Liver (tissue), 3 donors: ENCODE measurements at regions not wholly inside any gene's neighbourhood (a gene's known extent, or its start where the extent isn't known, plus 50 kb on each side); places are given as distances from the start of the nearest gene placed in this dataset.

Source experiments
- FOXA1 ChIP-seq: IDR thresholded peaks from 2 replicates; pipeline ENCODE4 v1.6.1; 2016; ENCODE audit warnings: antibody characterized with exemption
- GABPA ChIP-seq, 2 donors: IDR thresholded peaks in 1 of 2; conservative IDR thresholded peaks in 1 of 2; 2 replicates each; pipeline ENCODE4 v1.6.1; 2016; ENCODE audit warnings: antibody characterized with exemption in 2 of 2, mild to moderate bottlenecking in 1 of 2, moderate library complexity in 1 of 2
- HNF4G ChIP-seq: IDR thresholded peaks from 2 replicates; pipeline ENCODE4 v1.6.1; 2016; ENCODE audit warnings: antibody characterized with exemption
- JUND ChIP-seq, 2 donors: IDR thresholded peaks; 2 replicates each; pipeline ENCODE4 v1.6.1; 2016; ENCODE audit warnings: antibody characterized with exemption in 2 of 2
- RAD21 ChIP-seq, 2 donors: IDR thresholded peaks; 2 replicates each; pipeline ENCODE4 v1.6.1; 2016; ENCODE audit warnings: antibody characterized with exemption in 2 of 2, mild to moderate bottlenecking in 2 of 2
- SP1 ChIP-seq: IDR thresholded peaks from 2 replicates; pipeline ENCODE4 v1.6.1; 2018; ENCODE audit warnings: antibody characterized with exemption, mild to moderate bottlenecking
- TAF1 ChIP-seq: conservative IDR thresholded peaks from 2 replicates; pipeline ENCODE4 v1.6.1; 2016; ENCODE audit warnings: antibody characterized with exemption, mild to moderate bottlenecking
- YY1 ChIP-seq: IDR thresholded peaks from 2 replicates; pipeline ENCODE4 v1.6.1; 2016; ENCODE audit warnings: antibody characterized with exemption, mild to moderate bottlenecking
- TF ChIP-seq, protein P1 (sequence below): fragments of 150-350 bp; IDR thresholded peaks from 2 replicates; pipeline ENCODE4 v1.5.1; 2017; ENCODE audit warnings: improper control_type of control experiment, low read depth, low read length; ENCODE audit not compliant: missing input control
- TF ChIP-seq, protein P2 (sequence below): IDR thresholded peaks from 2 replicates; pipeline ENCODE4 v1.6.1; 2016; ENCODE audit warnings: antibody characterized with exemption, mild to moderate bottlenecking
- TF ChIP-seq, protein P3 (sequence below): IDR thresholded peaks from 2 replicates; pipeline ENCODE4 v1.6.1; 2016; ENCODE audit warnings: antibody characterized with exemption
- TF ChIP-seq, protein P4 (sequence below): IDR thresholded peaks from 2 replicates; pipeline ENCODE4 v1.6.1; 2016; ENCODE audit warnings: antibody characterized with exemption
- TF ChIP-seq, protein P5 (sequence below): IDR thresholded peaks from 2 replicates; pipeline ENCODE4 v1.6.1; 2016; ENCODE audit warnings: antibody characterized with exemption
- donor health status: healthy.
- donor health status: healthy.

DNA sequence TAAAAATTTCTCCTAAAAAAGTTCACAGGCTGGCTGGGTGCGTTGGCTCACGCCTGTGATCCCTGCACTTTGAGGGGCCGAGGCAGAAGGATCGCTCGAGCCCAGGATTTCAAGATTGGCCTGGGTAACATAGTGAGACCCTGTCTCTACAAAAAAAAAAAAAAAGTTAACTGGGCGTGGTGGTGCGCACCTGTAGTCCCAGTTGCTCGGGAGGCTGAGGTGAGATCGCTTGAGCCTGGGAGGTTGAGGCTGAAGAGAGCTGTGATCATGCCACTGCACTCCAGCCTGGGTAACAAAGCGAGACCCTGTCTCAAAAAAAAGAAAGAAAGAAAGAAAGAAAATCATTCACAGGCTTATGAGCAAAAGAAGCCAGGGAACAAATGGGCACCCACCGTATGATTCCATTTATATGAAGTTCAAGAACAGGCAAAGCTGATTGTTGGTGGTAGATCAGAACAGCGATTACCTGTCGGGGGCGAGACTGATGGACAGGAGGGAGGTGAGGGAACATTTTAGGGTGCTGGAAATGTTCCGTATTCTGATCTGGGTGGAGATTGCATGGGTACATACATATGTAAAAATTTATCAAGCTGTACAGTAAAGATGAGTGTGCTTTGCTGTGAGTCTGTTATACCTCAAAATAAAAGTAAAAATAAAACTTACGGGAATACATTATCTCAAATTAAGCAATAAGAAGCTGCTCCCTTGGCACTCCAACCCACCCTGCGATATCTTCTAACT is 77.1 kb downstream of the FGD2 start:
- TF ChIP-seq, protein P1, sequence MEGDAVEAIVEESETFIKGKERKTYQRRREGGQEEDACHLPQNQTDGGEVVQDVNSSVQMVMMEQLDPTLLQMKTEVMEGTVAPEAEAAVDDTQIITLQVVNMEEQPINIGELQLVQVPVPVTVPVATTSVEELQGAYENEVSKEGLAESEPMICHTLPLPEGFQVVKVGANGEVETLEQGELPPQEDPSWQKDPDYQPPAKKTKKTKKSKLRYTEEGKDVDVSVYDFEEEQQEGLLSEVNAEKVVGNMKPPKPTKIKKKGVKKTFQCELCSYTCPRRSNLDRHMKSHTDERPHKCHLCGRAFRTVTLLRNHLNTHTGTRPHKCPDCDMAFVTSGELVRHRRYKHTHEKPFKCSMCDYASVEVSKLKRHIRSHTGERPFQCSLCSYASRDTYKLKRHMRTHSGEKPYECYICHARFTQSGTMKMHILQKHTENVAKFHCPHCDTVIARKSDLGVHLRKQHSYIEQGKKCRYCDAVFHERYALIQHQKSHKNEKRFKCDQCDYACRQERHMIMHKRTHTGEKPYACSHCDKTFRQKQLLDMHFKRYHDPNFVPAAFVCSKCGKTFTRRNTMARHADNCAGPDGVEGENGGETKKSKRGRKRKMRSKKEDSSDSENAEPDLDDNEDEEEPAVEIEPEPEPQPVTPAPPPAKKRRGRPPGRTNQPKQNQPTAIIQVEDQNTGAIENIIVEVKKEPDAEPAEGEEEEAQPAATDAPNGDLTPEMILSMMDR, result no peak
- TF ChIP-seq, protein P2, sequence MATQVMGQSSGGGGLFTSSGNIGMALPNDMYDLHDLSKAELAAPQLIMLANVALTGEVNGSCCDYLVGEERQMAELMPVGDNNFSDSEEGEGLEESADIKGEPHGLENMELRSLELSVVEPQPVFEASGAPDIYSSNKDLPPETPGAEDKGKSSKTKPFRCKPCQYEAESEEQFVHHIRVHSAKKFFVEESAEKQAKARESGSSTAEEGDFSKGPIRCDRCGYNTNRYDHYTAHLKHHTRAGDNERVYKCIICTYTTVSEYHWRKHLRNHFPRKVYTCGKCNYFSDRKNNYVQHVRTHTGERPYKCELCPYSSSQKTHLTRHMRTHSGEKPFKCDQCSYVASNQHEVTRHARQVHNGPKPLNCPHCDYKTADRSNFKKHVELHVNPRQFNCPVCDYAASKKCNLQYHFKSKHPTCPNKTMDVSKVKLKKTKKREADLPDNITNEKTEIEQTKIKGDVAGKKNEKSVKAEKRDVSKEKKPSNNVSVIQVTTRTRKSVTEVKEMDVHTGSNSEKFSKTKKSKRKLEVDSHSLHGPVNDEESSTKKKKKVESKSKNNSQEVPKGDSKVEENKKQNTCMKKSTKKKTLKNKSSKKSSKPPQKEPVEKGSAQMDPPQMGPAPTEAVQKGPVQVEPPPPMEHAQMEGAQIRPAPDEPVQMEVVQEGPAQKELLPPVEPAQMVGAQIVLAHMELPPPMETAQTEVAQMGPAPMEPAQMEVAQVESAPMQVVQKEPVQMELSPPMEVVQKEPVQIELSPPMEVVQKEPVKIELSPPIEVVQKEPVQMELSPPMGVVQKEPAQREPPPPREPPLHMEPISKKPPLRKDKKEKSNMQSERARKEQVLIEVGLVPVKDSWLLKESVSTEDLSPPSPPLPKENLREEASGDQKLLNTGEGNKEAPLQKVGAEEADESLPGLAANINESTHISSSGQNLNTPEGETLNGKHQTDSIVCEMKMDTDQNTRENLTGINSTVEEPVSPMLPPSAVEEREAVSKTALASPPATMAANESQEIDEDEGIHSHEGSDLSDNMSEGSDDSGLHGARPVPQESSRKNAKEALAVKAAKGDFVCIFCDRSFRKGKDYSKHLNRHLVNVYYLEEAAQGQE, result no peak
- TF ChIP-seq RAD21 (IDR thresholded peaks at IDR 0.05), result no peak
- no peak for TF ChIP-seq SP1
- TF ChIP-seq TAF1, result no peak
- TF ChIP-seq FOXA1, result no peak
- TF ChIP-seq, protein P3, sequence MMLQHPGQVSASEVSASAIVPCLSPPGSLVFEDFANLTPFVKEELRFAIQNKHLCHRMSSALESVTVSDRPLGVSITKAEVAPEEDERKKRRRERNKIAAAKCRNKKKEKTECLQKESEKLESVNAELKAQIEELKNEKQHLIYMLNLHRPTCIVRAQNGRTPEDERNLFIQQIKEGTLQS, result no peak
- TF ChIP-seq JUND (IDR thresholded peaks at IDR 0.05), result no peak
- no peak for TF ChIP-seq GABPA (IDR thresholded peaks at IDR 0.05 in 1 of 2, conservative IDR thresholded peaks at IDR 0.05 in 1 of 2)
- no peak for TF ChIP-seq YY1
- TF ChIP-seq, protein P4, sequence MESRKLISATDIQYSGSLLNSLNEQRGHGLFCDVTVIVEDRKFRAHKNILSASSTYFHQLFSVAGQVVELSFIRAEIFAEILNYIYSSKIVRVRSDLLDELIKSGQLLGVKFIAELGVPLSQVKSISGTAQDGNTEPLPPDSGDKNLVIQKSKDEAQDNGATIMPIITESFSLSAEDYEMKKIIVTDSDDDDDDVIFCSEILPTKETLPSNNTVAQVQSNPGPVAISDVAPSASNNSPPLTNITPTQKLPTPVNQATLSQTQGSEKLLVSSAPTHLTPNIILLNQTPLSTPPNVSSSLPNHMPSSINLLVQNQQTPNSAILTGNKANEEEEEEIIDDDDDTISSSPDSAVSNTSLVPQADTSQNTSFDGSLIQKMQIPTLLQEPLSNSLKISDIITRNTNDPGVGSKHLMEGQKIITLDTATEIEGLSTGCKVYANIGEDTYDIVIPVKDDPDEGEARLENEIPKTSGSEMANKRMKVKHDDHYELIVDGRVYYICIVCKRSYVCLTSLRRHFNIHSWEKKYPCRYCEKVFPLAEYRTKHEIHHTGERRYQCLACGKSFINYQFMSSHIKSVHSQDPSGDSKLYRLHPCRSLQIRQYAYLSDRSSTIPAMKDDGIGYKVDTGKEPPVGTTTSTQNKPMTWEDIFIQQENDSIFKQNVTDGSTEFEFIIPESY, result no peak
- TF ChIP-seq HNF4G, result no peak
- TF ChIP-seq, protein P5, sequence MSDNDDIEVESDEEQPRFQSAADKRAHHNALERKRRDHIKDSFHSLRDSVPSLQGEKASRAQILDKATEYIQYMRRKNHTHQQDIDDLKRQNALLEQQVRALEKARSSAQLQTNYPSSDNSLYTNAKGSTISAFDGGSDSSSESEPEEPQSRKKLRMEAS, result no peak
